ENCODE measurements at regions not wholly inside any gene's neighbourhood (a gene's known extent, or its start where the extent isn't known, plus 50 kb on each side); places are given as distances from the start of the nearest gene placed in this dataset.
A peak's percentile ranks its signal among the peaks of the same experiment; 100 is the strongest.

DNA sequence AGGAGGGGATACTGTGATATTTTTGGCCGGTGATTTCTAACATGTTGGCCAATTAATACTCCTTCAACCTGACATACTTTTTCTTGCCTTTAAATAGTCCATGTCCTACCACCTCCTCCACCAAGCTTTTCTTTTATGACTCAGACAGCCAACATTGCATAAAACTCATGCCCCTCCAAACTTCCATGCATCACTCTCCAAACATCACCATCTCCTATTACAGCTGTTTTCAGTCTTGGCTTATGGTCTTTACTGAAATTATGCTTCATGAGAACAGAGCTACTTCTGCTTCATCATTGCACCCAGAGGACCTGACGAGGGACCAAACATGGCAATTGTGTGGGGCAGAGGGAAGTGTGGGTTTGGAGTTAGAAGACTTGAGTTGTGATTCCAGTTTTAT lies 305.4 kb downstream of the LPIN1 start:
- TF ChIP-seq MYC (IDR thresholded peaks at IDR 0.05; ENCODE audit: low read depth, low read length) (no peak), POLR2A (IDR thresholded peaks at IDR 0.05; ENCODE audit: extremely low read depth, insufficient read length) (no peak)
- TF ChIP-seq, protein P1, sequence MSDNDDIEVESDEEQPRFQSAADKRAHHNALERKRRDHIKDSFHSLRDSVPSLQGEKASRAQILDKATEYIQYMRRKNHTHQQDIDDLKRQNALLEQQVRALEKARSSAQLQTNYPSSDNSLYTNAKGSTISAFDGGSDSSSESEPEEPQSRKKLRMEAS (IDR thresholded peaks at IDR 0.05; ENCODE audit: low read depth, low read length) = no peak
- TF ChIP-seq, protein P2, sequence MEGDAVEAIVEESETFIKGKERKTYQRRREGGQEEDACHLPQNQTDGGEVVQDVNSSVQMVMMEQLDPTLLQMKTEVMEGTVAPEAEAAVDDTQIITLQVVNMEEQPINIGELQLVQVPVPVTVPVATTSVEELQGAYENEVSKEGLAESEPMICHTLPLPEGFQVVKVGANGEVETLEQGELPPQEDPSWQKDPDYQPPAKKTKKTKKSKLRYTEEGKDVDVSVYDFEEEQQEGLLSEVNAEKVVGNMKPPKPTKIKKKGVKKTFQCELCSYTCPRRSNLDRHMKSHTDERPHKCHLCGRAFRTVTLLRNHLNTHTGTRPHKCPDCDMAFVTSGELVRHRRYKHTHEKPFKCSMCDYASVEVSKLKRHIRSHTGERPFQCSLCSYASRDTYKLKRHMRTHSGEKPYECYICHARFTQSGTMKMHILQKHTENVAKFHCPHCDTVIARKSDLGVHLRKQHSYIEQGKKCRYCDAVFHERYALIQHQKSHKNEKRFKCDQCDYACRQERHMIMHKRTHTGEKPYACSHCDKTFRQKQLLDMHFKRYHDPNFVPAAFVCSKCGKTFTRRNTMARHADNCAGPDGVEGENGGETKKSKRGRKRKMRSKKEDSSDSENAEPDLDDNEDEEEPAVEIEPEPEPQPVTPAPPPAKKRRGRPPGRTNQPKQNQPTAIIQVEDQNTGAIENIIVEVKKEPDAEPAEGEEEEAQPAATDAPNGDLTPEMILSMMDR (IDR thresholded peaks at IDR 0.05; ENCODE audit: low read depth, low read length) = no peak
- H3K4me3 ChIP-seq (ENCODE audit: low read depth, low read length) = no peak overlapping the region
- DNase-seq (ENCODE audit: low read depth) = peak; percentile 24

DNA sequence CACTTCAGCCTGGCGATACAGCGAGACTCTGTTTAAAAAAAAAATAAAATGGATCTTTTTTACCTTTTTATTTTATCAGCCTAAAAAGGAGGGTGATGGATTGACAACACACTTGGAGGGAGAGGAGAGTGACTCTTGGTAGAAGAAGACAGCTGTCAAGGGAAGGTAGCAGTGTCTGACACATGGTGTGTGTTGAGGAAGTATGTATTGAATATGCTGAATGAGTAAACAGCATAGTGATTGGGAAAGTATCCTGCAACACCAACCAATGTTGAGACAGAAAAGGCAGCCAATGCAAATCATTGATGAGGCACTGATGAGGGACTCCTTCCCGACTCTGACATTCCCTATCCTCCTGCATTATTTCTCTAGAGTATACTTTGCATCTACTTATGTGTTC lies 306.4 kb downstream of the LPIN1 start:
- DNase-seq (ENCODE audit: low read depth) = peak; percentile 26
- H3K4me3 ChIP-seq (ENCODE audit: low read depth, low read length) = no peak overlapping the region
- no peak for TF ChIP-seq MYC (IDR thresholded peaks at IDR 0.05; ENCODE audit: low read depth, low read length)
- TF ChIP-seq, protein P1 (IDR thresholded peaks at IDR 0.05; ENCODE audit: low read depth, low read length) = no peak
- TF ChIP-seq POLR2A (IDR thresholded peaks at IDR 0.05; ENCODE audit: extremely low read depth, insufficient read length) = no peak
- TF ChIP-seq, protein P2 (IDR thresholded peaks at IDR 0.05; ENCODE audit: low read depth, low read length) = no peak

DNA sequence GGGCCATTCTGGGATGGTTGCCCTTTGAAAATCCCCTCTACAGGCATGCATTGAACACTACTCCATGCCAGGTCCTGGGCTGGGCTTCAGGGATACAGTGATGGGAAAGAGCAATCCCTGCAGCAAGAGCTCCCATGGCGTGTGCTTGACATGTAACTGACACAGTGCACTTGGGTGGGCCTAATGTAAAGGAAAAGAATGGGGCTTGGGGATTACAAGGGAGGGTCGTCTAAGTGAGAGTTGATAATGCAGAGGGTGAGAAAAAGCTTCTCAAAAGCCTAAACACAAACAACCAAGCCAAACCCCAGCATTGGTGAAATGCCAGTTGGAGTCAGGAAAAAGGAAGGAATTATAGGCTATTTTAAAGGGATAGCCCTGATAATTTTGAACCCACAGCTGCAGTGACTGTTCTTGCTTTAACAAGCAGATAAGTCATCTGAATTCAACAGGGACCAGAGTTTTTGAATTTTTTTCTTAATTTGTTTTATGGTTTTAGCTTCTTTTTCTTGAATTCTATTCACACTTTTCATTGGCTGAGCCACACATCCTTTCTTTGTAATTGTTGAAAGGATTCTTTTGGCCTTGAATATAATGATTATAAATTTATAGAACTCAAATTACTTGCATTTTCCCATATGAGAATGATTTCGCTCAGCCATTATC lies 308.7 kb downstream of the LPIN1 start:
- no peak for DNase-seq (ENCODE audit: low read depth)
- no peak for TF ChIP-seq POLR2A (IDR thresholded peaks at IDR 0.05; ENCODE audit: extremely low read depth, insufficient read length)
- TF ChIP-seq, protein P1 (IDR thresholded peaks at IDR 0.05; ENCODE audit: low read depth, low read length) = no peak
- no peak for TF ChIP-seq MYC (IDR thresholded peaks at IDR 0.05; ENCODE audit: low read depth, low read length)
- TF ChIP-seq, protein P2 (IDR thresholded peaks at IDR 0.05; ENCODE audit: low read depth, low read length) = no peak
- H3K4me3 ChIP-seq (ENCODE audit: low read depth, low read length) = no peak overlapping the region

DNA sequence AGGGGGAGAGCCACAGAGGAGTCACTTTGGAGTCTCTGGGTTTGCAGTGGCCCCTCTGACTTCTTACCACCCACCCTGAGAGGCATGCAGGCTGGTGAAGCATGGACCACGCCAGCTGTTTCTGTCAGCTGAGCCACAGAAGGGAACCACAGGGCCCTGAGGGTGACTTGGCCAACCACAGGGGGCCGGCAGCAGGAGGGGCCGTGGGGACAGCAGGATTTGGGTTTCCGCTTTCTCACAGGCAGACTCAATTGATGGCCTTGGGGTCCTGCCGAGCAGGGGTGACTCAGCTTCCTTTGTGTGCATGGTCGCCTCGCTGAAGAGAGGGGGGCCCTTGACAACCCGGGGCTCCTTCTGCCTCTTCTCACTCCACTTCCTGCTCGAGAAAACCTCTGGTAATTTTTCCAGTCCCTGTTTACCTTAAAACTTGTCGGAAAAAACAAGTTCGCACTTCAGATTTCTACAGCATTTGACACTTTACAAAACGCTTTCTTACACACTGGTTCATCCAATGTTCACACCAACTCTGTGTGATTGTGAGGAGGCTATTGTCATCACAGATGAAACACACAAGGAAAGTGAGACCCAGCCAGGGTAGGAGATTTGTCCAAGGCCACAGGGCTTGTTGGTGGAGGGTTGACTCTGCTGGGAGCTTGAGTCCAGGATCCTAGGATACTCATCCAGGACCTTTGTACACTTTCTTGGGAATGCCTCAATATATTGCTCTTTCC lies 311.2 kb downstream of the LPIN1 start:
- peak overlapping the region; percentile 14 for H3K4me3 ChIP-seq (ENCODE audit: low read depth, low read length)
- DNase-seq (ENCODE audit: low read depth) = peak; percentile 99
- TF ChIP-seq POLR2A (IDR thresholded peaks at IDR 0.05; ENCODE audit: extremely low read depth, insufficient read length) = no peak
- TF ChIP-seq MYC (IDR thresholded peaks at IDR 0.05; ENCODE audit: low read depth, low read length) = peak; percentile 84; the same call in 1 of the 2 replicates
- TF ChIP-seq, protein P1 (IDR thresholded peaks at IDR 0.05; ENCODE audit: low read depth, low read length) = peak; percentile 89

DNA sequence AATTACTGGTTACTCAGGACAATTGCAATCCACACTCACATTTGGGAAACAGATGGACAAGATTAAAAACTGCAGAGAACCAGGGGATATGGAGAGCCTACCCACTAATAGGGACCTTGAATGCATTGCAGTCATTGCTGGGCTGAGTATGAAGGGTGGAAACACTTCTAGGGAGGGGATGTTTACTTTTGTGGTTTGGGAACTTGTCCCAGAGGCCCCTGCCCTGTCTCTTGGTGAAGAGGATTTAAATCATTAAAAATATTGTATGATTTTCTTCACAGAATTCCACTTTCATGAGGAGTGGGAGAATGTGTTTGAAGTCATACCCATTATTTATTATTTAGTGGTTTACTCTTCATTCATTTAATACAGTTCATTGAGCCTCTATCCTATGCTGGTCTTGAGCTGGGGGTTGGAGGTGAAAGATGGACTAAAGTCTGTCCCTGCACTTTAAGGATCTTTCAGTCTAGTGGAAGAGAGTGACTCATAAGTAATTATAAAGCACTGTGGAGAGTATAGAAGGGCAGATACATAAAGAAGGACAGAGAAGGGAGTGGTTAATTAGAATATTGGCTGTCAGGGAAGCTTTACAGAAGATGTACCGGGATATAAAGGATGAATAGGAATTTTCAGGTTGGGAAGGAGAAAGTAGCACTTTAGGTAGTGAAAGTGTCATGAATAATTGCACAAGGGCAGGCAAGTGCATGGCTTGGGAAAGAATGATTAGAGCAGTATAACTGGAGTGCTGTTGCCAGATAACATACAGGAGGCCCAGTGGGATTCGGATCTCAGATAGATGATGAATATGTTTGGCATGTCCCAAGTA lies 313.4 kb downstream of the LPIN1 start:
- TF ChIP-seq, protein P1 (IDR thresholded peaks at IDR 0.05; ENCODE audit: low read depth, low read length) = no peak
- no peak for TF ChIP-seq POLR2A (IDR thresholded peaks at IDR 0.05; ENCODE audit: extremely low read depth, insufficient read length)
- no peak for TF ChIP-seq MYC (IDR thresholded peaks at IDR 0.05; ENCODE audit: low read depth, low read length)
- TF ChIP-seq, protein P2 (IDR thresholded peaks at IDR 0.05; ENCODE audit: low read depth, low read length) = no peak
- peak; percentile 54 for DNase-seq (ENCODE audit: low read depth)
- H3K4me3 ChIP-seq (ENCODE audit: low read depth, low read length) = no peak overlapping the region
